SKM-1 treated with dmso at 0.1 percent for 144 hours (cell line): ENCODE measurements at regions not wholly inside any gene's neighbourhood (a gene's known extent, or its start where the extent isn't known, plus 50 kb on each side); places are given as distances from the start of the nearest gene placed in this dataset.
"Not testable (repeated sequence)": the region's sequence is repeated elsewhere in the genome, so short reads cannot be mapped to it uniquely, and the experiment has no call there.

Experiments
- DNase-seq: peaks from one replicate; lab custom pipeline; 2025; ENCODE audit not compliant: unreplicated experiment; lab: John Stamatoyannopoulos, UW

GRCh38 chr1:43042773-43043457 is 84.2 kb upstream of the SLC2A1 start:
- DNase-seq: no peak

- no peak for DNase-seq
Measured at GRCh38 chr1:43042127-43042526, 83.5 kb upstream of the SLC2A1 start.

- no peak for DNase-seq
Measured at GRCh38 chr1:43041591-43041990, 82.9 kb upstream of the SLC2A1 start.

GRCh38 chr1:43039228-43040055 is 80.8 kb upstream of the SLC2A1 start:
- no peak for DNase-seq

- DNase-seq: no peak
Measured at GRCh38 chr1:43038232-43038935, 79.7 kb upstream of the SLC2A1 start.

GRCh38 chr1:43037466-43037865 is 78.8 kb upstream of the SLC2A1 start:
- DNase-seq: no peak

- no peak for DNase-seq
Measured at GRCh38 chr1:43036932-43037331, 78.3 kb upstream of the SLC2A1 start.

GRCh38 chr1:43035821-43036741 is 77.4 kb upstream of the SLC2A1 start:
- DNase-seq: no peak

GRCh38 chr1:43034778-43035177 is 76.1 kb upstream of the SLC2A1 start:
- no peak for DNase-seq

GRCh38 chr1:43034195-43034658 is 75.6 kb upstream of the SLC2A1 start:
- no peak for DNase-seq

GRCh38 chr1:43031316-43032203 is 72.9 kb upstream of the SLC2A1 start:
- no peak for DNase-seq

GRCh38 chr1:43024905-43025304 is 66.2 kb upstream of the SLC2A1 start:
- DNase-seq: no peak

- DNase-seq: no peak
Measured at GRCh38 chr1:43021547-43022474, 63.1 kb upstream of the SLC2A1 start.

GRCh38 chr1:43019226-43019625 is 60.6 kb upstream of the SLC2A1 start:
- no peak for DNase-seq

- no peak for DNase-seq
Measured at GRCh38 chr1:43018121-43018520, 59.5 kb upstream of the SLC2A1 start.

- no peak for DNase-seq
Measured at GRCh38 chr1:43015269-43015668, 56.6 kb upstream of the SLC2A1 start.

- DNase-seq: not testable (repeated sequence)
Measured at GRCh38 chr1:43014579-43014978, 55.9 kb upstream of the SLC2A1 start.

GRCh38 chr1:43011020-43011419 is 52.4 kb upstream of the SLC2A1 start:
- no peak for DNase-seq

GRCh38 chr1:43009274-43009673 is 50.6 kb upstream of the SLC2A1 start:
- peak; percentile 32 for DNase-seq
